Dermis blood vessel endothelial cell (primary cell): ENCODE measurements at regions not wholly inside any gene's neighbourhood (a gene's known extent, or its start where the extent isn't known, plus 50 kb on each side); places are given as distances from the start of the nearest gene placed in this dataset.

Source experiments
- DNase-seq: peaks from one replicate; pipeline ENCODE4 v3.0.0; 2010

DNA sequence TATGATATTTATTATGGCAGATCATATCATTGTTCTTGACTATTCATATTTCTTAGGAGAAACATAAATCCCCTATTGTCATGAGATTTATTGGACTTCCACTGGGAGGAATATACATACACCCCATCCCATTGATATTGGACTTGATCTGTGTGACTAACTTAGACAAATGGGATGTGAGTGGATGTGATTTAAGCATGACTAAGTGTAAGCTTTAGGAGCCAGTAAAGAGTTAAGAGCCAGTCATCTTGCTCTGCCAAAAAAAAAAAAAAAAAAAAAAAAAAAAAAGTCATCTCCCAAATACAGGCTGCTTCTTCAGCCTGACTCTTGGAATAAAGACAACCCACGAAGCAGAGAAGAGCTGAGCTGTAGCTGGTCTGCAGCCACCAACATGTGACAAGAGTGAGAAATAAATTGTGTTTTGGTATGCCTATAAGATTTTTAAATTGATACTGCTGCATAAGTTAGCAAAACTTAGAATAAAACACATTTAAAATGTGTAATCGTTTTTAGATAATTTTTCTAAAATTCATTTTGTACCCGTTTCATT lies 595.0 kb upstream of the LRRC4C start:
- no peak for DNase-seq

DNA sequence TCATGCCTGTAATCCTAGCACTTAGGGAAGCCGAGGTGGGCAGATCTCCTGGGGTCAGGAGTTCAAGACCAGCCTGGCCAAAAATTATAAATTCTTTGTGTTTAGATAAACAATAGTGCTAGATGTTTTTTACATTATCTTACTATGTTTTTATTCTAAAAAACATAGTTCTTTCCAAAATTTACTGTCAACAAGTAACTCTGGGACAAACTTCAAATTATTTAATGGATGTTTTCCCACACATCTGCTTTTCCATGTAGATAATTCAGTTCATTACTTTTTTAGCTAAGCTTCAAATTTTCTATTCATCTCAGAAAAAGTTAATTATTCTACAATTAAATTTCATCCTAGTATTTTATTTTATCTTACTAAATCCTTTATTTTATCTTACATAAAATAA lies 596.2 kb upstream of the LRRC4C start:
- DNase-seq = no peak

DNA sequence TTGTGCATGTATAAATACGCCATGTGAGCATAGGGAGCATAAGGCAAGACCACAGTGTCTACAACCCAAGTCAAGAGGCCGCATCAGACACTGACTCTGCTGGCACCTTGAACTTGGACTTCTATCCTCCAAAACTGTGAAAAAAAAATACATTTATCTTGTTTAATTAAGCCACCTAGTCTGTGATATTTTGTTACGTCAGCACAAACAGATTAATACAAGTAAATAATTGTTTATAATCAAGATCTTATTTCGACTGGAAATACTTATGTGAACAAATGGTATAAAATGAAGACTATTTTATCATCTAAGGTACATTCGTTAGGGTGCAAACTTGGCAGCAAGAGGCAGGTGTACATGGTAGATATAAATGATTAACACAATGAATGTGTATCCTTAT lies 599.3 kb upstream of the LRRC4C start:
- no peak for DNase-seq

DNA sequence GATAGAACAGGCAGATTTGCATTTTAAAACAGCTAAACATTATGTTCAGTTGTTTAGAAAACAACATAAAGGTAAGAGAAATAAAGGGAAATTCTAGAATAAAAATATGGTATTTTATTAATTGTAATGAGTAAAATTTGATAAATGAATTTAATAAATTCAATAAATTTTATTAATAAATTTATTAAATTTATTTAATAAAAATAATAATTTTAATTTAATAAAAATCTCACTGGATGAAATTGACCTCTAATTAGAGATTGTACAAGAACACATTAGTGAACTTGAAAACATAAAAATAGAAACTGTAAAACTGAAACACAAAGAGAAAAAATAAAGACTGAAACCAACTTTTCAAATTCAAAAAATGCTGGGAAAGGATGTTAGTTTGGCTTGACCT lies 605.7 kb upstream of the LRRC4C start:
- no peak for DNase-seq

DNA sequence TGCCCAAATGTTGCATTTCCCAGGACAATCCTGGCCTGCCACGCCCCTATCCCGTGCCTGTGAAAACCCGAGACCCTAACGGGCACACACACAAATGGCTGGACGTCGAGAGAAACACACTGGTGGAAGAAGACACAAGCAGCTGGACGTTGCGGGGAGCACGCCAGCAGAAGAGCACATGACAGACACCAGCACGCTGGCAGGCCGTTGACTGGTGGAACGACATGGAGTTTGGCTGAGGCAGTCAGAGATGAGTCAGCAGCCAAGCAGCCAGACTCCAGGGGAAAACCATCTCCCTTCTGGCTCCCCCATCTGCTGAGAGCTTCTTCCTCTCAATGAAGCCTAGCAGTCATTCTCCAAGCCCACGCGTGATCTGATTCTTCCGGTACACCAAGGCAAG lies 606.7 kb upstream of the LRRC4C start:
- DNase-seq = no peak

DNA sequence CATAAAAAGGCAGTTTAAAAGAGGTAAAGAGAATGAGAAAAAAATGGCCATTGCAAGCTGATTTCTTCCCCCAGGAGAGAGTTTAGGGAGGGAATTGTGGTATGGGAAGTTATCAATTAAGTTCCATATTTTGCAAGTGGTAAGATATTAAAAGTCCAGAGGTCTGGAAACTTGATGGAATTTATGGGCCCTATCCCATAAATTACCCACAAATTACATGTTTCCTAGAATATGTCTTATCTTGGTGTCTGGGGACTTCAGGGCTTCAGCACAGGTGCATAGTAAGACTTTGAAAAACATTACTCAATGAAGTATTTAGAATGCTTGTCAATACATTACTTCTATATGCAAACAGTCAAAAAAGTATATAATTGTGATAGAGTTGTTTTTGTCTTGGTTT lies 614.9 kb upstream of the LRRC4C start:
- DNase-seq = no peak

DNA sequence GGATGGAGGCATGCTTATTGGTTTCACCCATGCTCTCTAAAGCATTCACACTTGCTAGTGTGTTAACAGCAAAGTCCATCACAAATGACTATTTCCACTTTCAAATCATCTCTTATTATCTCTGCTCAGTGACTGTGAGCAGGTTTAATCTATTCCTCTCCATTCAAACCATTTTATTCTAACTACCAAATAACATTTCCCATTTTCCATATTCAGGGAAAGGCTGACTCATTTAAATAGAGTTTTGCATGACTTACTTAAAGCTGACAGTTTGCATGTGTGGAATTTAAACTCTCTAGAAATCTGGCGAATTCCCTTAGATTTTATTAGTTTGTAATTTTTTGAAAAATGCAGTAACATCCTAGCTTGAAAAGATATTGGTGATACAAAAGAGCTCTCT lies 615.7 kb upstream of the LRRC4C start:
- DNase-seq = no peak

DNA sequence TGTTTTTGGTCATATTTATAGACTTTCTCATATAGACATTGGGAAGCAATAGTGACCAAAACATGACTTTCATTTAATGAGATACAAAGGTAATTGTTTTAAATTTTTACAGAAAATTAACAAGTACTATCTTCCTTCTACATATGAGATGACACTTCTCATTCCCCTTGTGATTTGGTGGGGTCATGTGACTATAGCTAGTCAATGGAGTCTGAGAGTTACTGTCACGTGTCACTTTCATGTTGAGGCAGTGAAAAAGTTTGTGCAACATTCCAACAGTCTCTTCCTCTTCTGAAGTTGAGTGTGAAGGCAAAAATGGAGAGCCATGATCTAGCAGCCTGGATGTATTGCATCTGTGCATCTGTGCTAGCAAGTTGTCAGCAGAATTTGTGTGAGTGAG lies 618.3 kb upstream of the LRRC4C start:
- no peak for DNase-seq

DNA sequence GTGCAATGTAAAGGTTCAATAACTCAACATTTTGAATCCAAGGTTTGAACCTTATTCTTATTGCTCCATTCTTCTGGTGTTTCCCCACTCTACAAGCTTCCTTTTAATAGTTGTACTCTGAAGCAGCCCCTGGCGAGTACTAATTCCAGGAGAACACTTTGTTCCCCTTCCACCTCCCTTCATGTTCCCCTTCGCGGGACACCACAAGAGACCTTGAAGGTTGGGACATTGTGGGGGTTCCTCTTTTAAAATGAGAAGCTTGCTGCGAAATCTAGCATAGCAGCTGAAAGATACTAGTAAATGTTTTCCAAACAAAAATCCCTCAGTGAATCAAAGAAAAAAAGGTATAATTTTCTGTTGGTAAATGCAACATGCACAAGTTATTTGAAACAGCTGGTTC lies 626.3 kb upstream of the LRRC4C start:
- no peak for DNase-seq

DNA sequence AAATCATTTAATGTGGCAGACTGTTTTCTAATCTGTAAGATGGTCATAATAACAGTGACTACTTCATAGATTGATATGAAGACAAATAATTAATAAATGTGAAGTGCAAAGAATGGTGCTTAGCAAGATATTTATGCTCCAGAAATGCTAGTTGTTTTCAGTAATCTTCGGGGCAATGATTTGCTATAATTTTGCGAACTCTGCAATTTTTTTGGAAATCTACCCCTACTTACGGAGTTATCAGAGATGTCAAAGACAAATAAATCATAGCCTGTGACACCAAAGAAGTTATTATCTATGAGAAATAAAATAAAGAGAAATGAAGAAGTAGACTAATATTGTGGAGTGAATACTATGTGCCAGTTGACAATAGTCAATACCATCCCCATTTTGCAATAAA lies 634.1 kb upstream of the LRRC4C start:
- no peak for DNase-seq

DNA sequence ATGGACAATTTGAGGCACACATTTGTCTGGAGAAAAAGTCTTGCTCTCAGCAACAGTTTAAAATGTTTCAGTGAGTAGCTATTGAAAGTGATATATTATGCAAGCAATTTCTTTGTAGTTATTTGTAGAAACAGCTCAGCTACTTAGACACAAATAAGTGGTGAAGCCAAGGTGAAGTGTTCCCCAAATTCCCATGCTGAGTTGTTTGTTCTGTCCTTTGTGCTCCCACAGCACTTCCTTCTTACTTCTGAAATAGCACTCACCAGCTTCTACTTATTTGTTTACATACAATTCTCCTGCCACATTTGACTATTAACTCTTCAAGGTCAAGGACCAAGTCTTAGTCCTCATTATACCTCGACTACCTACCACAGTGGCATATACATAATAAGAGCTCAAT lies 638.6 kb upstream of the LRRC4C start:
- no peak for DNase-seq

DNA sequence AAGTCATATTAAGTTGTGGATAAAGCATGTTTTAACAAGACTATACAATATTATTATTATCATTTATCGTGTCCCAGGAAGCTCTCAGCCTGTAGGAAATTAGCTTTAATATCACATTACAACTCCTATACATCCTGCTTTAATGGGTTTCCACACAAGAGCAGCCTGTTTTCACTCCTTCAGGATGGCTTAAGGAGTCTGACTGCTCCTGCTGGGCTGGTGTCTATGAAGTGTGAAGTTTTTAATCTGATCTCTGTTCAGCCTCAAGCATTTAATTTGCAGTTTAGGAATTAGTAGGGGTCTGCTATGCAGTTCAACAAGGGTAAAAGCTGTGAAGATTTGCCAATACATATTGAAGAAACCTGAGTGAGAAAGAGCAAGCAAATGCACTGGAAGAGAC lies 653.4 kb upstream of the LRRC4C start:
- no peak for DNase-seq

DNA sequence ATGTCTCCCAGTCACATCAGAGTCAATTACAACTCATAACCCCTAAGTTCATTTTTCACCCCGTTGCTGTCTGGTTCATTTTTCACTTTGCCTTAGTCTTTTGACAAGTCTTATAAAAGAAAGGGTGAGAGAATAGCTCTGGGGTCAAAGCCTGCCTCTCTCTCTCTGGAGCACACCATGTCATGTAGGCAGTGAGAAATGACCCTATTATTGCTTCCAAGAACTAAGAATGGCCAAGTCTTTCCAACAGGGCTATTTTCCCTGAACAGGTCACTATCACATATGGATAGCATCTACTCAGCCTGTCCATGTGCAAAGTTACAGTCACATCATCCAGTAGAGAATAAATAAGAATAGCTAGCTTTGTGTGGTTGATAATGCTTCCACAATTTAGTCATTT lies 655.5 kb upstream of the LRRC4C start:
- no peak for DNase-seq

DNA sequence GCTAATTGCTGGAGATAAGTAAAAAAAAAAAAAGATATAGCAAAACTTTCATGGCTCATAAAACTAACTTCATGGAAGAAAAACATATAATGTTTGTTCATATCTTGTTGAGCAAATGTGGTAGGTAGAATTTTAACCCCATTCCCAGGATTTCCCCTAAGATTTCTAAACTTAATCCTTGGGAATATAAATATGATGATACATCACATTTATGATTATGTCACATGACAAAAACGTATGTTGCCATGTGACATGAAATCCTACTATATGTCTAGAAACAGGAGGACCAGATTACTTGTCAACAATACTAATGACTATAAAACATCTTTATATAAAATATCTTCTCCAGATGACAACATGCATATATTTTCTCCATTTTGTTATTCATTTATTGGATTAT lies 679.0 kb upstream of the LRRC4C start:
- no peak for DNase-seq

DNA sequence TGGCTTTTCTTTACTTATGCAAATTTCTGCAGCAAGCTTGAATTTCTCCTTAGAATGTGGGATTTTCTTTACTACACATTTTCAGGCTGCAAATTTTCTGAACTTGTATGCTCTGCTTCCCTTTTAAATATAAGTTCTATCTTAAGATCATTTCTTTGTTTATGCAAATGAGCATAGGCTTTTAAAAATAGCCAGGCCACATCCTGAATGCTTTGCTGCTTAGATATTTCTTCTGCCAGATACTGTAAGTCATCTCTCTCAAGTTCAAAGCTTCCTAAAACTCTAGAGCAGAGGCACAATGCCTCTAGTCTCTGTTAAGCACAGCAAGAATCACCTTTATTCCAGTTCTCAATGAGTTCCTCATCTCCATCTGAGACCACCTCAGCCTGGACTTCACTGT lies 685.9 kb upstream of the LRRC4C start:
- DNase-seq = no peak

DNA sequence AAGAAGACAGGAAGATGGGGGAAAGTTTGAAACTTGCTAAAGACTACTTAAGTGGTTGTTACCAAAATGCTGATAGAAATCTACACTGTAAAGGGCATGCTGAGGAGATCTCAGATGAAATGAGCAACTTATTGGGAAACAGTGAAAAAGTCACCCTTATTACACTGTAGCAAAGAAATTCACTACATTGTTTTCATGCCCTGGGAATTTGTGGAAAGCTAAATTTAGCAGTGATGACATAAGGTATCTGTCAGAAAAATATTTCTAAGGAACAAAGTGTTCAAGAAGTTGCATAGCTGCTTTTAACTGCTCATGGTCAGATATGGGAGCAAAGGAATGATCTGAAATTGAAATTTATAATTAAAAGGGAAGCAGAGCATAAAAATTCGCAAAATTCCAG lies 702.4 kb upstream of the LRRC4C start:
- DNase-seq = no peak

DNA sequence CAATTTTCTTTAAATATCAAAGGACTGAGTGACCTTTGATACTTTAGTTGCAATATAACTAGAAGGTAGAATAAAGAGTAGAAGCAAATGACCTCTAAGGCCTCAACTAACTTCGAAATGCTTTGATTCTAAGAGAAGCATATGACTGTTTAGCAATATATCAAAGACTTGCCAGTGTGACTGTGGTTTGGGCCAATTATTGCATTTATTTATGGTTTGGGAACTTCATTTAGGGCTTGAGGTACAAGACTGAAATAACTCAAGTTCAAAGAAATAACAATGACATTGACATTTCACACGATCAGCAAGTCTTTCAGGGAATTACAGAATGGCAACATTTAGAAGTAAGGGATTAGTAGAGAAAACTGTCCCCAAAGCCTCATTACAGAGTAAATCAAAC lies 709.7 kb upstream of the LRRC4C start:
- no peak for DNase-seq

DNA sequence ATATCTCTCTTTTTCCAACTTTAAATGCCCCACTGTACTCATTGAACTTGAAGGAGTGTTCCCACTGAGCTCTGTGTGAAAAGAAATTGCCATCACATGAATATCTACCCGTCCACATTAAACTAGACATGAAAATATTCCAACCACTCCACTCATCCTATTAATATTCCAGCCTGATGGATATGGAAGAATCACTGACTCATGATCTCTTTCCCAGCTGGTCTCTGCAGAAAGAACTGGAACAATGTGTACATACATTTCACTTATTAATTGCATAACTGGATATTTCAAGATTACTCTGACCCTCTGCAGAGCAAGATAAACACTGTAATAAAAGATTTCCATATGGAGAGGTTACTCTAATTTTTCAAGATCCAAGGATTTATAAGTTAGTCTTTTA lies 711.1 kb upstream of the LRRC4C start:
- DNase-seq = no peak

DNA sequence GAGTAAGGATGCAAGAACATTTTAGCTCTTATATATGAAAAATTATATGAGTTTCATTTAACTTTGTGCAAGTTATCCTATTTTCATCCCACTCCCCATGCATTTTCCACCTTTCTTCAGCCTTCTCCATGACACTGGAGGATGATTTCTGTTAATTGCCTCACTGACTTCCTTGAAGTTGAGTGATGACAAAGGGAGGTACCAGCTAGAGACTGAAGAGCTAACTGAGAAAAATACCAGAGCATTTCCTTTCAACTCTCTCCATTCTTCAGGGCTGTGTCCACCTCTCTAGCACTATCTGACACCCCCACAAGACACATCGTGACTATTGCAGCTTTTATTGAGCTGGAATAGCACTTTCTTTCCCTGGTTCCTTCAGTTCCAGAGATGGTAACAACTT lies 711.6 kb upstream of the LRRC4C start:
- no peak for DNase-seq

DNA sequence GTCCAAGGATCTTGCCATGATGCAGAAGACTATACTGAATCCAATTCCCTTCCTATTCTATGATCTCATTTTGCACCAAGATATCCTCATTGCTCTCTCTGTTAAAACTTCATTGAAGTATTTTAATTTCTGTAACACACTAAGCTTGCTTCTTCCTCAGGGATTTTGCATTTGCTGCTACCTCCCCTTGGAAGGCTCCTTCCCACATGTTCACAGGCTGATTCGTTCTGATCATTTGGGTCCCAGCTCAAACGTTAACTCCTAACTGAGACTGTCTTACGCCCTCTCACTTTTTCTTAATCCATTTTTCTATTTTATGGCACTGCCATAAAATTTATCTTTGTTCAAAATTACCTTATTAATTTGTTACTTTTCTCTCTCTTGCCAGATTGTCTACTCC lies 713.0 kb upstream of the LRRC4C start:
- no peak for DNase-seq

DNA sequence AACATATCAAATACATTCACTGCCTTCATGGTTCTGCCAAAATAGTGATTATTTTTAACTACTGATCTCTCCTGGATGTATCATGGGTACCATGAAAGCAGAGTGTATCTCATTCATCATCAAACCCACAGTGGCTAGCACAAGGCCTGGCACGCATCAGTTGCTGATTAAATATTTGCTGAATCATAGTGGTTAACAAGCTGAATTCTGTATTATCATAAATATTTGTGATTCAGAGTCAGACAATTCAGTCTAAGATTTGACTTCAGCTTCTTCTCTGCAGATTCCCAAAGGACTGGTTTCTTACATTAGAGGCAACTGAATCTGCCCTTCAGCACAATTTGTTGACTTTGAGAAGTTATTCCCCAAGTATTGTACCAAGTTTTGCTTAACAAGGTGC lies 715.8 kb upstream of the LRRC4C start:
- DNase-seq = no peak

DNA sequence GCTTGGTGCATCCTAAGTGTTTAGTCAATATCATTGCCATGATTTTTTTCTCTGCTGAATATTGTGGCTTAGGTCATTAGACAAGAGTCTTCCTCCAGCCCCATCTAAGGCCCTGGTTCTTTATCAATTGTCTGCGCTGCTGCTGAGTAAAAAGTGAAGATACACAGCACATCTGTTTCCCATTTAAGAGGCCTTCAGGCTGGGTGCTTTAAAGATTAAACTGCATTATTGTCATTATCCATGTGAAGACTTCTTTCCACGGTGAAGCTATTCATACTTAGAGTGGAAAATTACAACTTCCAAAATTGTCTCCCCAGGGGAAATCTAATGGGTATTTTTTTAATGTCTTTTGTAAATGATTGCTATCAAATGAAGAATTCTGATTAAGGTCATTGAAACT lies 719.8 kb upstream of the LRRC4C start:
- no peak for DNase-seq

DNA sequence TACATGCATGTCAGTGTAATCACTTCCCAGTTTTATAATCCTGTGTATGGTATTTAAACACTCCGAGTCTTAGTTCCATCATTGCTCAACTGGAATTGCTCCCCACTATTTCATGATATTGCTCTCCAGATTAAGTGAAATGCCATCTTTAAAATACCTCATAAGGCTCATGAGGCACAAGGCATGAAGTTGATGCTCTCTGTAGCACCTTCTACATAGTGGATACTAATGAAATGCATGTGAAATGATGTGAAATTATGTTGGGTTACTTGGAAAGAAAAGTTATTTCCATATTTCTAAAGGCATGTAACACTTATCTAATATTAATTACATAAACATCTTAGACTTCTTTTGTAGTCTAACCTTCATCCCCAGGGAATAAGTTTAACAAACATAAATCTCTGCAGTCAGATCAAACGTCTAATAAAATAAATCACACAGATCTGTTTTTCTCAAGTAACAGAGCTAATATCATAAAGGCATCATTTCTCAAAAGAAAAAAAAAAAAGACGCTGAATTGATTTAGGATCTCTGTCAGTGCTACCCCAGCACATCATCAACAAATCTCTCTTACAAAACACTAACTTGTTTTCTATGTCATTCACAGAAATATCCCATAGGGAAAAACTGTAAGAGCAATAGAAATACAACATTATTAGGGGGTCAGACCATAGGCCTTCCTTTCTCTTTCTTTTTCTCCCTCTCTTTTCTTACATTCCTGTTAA lies 736.0 kb upstream of the LRRC4C start:
- no peak for DNase-seq

DNA sequence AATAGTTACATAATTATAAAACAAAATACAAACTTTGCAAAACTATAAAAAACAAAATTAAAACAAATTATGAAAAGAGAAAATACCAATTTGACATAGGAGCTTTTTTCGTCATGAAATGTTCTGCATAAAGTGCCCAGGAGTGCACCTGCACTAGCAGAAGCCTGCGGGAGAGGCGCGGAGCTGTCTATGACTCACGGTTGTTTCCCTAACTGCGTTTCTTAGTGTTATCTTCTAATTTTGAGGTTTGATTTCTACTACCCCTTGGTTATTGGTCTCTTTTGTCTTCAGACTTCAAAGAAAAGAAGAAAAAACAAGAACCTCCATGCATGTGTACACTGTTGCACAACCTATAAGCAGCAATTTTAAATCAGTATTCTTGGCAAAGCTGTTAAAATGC lies 740.9 kb upstream of the LRRC4C start:
- no peak for DNase-seq

DNA sequence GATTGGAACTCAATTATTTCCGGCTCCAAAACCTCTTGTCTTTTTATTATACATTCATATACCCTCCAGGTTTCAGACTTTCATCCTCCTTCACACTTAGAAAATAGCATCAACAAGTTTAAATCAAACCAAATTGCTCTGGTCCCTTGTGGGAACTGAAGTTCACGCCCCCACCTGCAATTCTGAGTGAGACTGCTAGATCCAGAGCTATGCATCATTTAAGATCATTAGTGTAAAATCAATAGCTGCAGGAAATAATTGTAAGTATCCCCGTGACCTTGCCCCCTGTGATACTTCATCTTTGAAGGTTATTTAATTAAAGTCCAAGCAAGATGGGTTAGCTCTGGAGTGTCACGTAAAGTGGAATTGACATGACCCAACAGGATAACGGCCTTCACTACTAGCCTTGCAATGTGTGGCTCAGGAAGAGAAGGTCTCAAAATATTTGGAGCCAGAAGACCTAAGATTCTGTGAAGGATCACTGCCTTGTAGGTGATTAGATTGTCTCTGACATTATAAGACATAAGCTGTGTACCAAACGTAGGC lies 742.2 kb upstream of the LRRC4C start:
- no peak for DNase-seq
